Panc1 (cell line): ENCODE measurements at regions not wholly inside any gene's neighbourhood (a gene's known extent, or its start where the extent isn't known, plus 50 kb on each side); places are given as distances from the start of the nearest gene placed in this dataset.

Source experiments
- ATAC-seq: fragments of 200-7000 bp; cut with Tn5 transposase; 2 replicates; pipeline ENCODE4 v1.9.1; 2020; ENCODE audit warnings: mild to moderate bottlenecking, moderate library complexity
- BruUV-seq: library from RNA; stranded (reverse); fragments of 400-500 nt; replicated peaks from 2 replicates; lab custom pipeline; 2021; lab: Mats Ljungman, UMichigan
- CTCF ChIA-PET: fragments of 300-600 bp; sonication (Branson Sonifier 250); formaldehyde crosslinking; loops from one replicate; lab custom pipeline; 2022; ENCODE audit warnings: antibody characterized with exemption; lab: Charles Lee
- POLR2A ChIA-PET: fragments of 300-600 bp; sonication (Branson Sonifier 250); formaldehyde crosslinking; loops from one replicate; lab custom pipeline; 2022; ENCODE audit warnings: antibody characterized with exemption; lab: Charles Lee
- DNase-seq: peaks from one replicate; pipeline ENCODE4 v3.0.0-alpha.2; 2010; ENCODE audit warnings: low read depth, low spot score
- H3K27ac ChIP-seq: 2 replicates; pipeline ENCODE4 v1.5.1; 2011; ENCODE audit warnings: mild to moderate bottlenecking, low read length, inconsistent platforms
- H3K27me3 ChIP-seq: fragments of 200-500 bp; sonication (Bioruptor generic); 2 replicates; pipeline ENCODE4 v1.6.0; 2014; ENCODE audit warnings: low read length, inconsistent platforms; ENCODE audit not compliant: control insufficient read depth, insufficient read depth
- H3K36me3 ChIP-seq: fragments of 200-500 bp; sonication (Bioruptor generic); 2 replicates; pipeline ENCODE4 v1.5.1; 2014; ENCODE audit warnings: inconsistent platforms, mild to moderate bottlenecking, low read length, moderate library complexity; ENCODE audit not compliant: control insufficient read depth, insufficient read depth
- H3K4me1 ChIP-seq: 2 replicates; pipeline ENCODE4 v1.5.1; 2011; ENCODE audit warnings: inconsistent platforms, mild to moderate bottlenecking, low read length, moderate library complexity; ENCODE audit not compliant: control insufficient read depth, insufficient read depth
- H3K4me3 ChIP-seq, 2 experiments: 2 replicates each; pipeline ENCODE4 v1.5.1; 2011 to 2012; ENCODE audit warnings: low read depth in 2 of 2, low read length in 2 of 2, mild to moderate bottlenecking in 2 of 2, inconsistent platforms in 1 of 2, moderate library complexity in 1 of 2
- H3K9me3 ChIP-seq: fragments of 200-500 bp; sonication (Bioruptor generic); 2 replicates; pipeline ENCODE4 v1.5.1; 2014; ENCODE audit warnings: low read depth, mild to moderate bottlenecking, inconsistent platforms, low read length, moderate library complexity; ENCODE audit not compliant: control insufficient read depth, insufficient read depth
- CTCF ChIP-seq: fragments of 450-650 bp; IDR thresholded peaks from 2 replicates; pipeline ENCODE4 v1.5.1; 2017; ENCODE audit warnings: mild to moderate bottlenecking
- POLR2AphosphoS5 ChIP-seq: IDR thresholded peaks from 2 replicates; pipeline ENCODE4 v1.6.1; 2012; ENCODE audit warnings: mild to moderate bottlenecking, low read depth, low read length, moderate library complexity
- REST ChIP-seq, 2 experiments: IDR thresholded peaks; 2 replicates each; pipeline ENCODE4 v1.6.1; 2011 to 2012; ENCODE audit warnings: low read depth in 2 of 2, control low read depth in 1 of 2, low read length in 1 of 2, mild to moderate bottlenecking in 1 of 2, moderate library complexity in 1 of 2; ENCODE audit not compliant: insufficient read depth in 1 of 2
- SIN3A ChIP-seq: IDR thresholded peaks from 2 replicates; pipeline ENCODE4 v1.6.1; 2012; ENCODE audit warnings: low read depth, mild to moderate bottlenecking, low read length, moderate library complexity, borderline replicate concordance; ENCODE audit not compliant: insufficient read depth
- TCF7L2 ChIP-seq: IDR thresholded peaks from 2 replicates; pipeline ENCODE4 v1.6.1; 2011; ENCODE audit warnings: mild to moderate bottlenecking, low read depth, low read length, inconsistent platforms
- in situ Hi-C: cut with HindIII; loops from 2 replicates; pipeline ENCODE4 v1.10.0; 2016; ENCODE audit warnings: low sequenced_read_pairs, low pct_unique_long_range_greater_than_20kb
- intact Hi-C: fragments of 100-400 bp; cut with micrococcal nuclease; formaldehyde crosslinking; loops from one replicate; pipeline ENCODE4 v1.10.0; 2022; ENCODE audit not compliant: unreplicated experiment

- in situ Hi-C loops: no loop called here
- TF ChIP-seq CTCF (no peak), REST (IDR thresholded peaks at IDR 0.05; ENCODE audit: insufficient read depth in 1 of 2, low read depth in 2 of 2, low read length in 1 of 2) (no peak), TCF7L2 (no peak), POLR2AphosphoS5 (no peak), SIN3A (no peak)
- intact Hi-C loops: no loop called here
- ChIA-PET POLR2A (interaction anchor here (0.6 kb wide), 1 partner anchor 171 kb away, joined by 3 read pairs; no protein-coding TSS in a partner anchor), CTCF (no interaction called here)
- Histone ChIP-seq H3K27ac (peak overlapping the region; percentile 21; the same call in 1 of the 2 replicates), H3K27me3 (no peaks in the 10 kb centered on the region), H3K4me3 (no peak overlapping the region), H3K4me1 (no peaks in the 10 kb centered on the region), H3K9me3 (no peaks in the 10 kb centered on the region), H3K36me3 (no peaks in the 10 kb centered on the region)
- BruUV-seq: no TSS peak
- ATAC-seq (no peak), DNase-seq (no peak)
Observed at GRCh38 chr1:218765753-218766152, 407.9 kb upstream of the LYPLAL1 start.

GRCh38 chr1:218771931-218772330, 401.7 kb upstream of the LYPLAL1 start:
- no peaks in the 10 kb centered on the region for H3K9me3 ChIP-seq
- ChIA-PET CTCF (no interaction called here), POLR2A (no interaction called here)
- H3K36me3 ChIP-seq: no peaks in the 10 kb centered on the region
- no peaks in the 10 kb centered on the region for H3K4me1 ChIP-seq
- ATAC-seq: no peak
- no peak overlapping the region for H3K4me3 ChIP-seq
- intact Hi-C loops (no loop called here), in situ Hi-C loops (no loop called here)
- no peak overlapping the region for H3K27ac ChIP-seq
- no peaks in the 10 kb centered on the region for H3K27me3 ChIP-seq
- no TSS peak for BruUV-seq
- no peak for DNase-seq
- TF ChIP-seq REST (IDR thresholded peaks at IDR 0.05; ENCODE audit: insufficient read depth in 1 of 2, low read depth in 2 of 2, low read length in 1 of 2): no peak
- no peak for TF ChIP-seq SIN3A
- TF ChIP-seq POLR2AphosphoS5: no peak
- no peak for TF ChIP-seq CTCF
- TF ChIP-seq TCF7L2: no peak
